HepG2 (cell line): ENCODE measurements at regions not wholly inside any gene's neighbourhood (a gene's known extent, or its start where the extent isn't known, plus 50 kb on each side); places are given as distances from the start of the nearest gene placed in this dataset.

Experiments
- ATAC-seq: fragments of 200-7000 bp; cut with Tn5 transposase; 3 replicates; pipeline ENCODE4 v1.9.1; 2020; ENCODE audit warnings: mild to moderate bottlenecking, moderate library complexity
- BruUV-seq: library from RNA; stranded (reverse); fragments of 400-500 nt; replicated peaks from 2 replicates; lab custom pipeline; 2021; lab: Mats Ljungman, UMichigan
- CTCF ChIA-PET: fragments of 300-600 bp; formaldehyde crosslinking; extraction: SDS; loops from one replicate; lab custom pipeline; 2021; ENCODE audit warnings: low total read pairs, inconsistent platforms, low intra/inter-chr PET ratio; lab: Yijun Ruan, JAX
- POLR2A ChIA-PET: fragments of 350-600 bp; sonication (Branson Sonifier 250); formaldehyde crosslinking; loops from one replicate; lab custom pipeline; 2020; ENCODE audit warnings: antibody characterized with exemption, inconsistent platforms; lab: Yijun Ruan, JAX
- DNase-seq: peaks from one replicate; pipeline ENCODE4 v3.0.0-alpha.2; 2015; ENCODE audit warnings: low spot score
- FAIRE-seq: peaks from 3 replicates; lab custom pipeline; 2011; peaks lifted over from hg19 to GRCh38; lab: Jason Lieb, UNC
- H2AFZ ChIP-seq: one replicate; pipeline ENCODE4 v1.6.1; 2011; ENCODE audit warnings: low read length, inconsistent platforms
- H3K27ac ChIP-seq: fragments of 300-600 bp; 3 replicates; pipeline ENCODE4 v1.8.0; 2011; ENCODE audit warnings: mixed run types, mild to moderate bottlenecking, mixed read lengths, low read length, inconsistent platforms; ENCODE audit not compliant: insufficient read depth; ENCODE audit errors: extremely low read length
- H3K27me3 ChIP-seq, 2 experiments: fragments of 200-600 bp in 1 of 2; 2 replicates in 1 of 2; 3 replicates in 1 of 2; pipeline versions ENCODE4 v1.6.0 to v1.8.0; 2011; ENCODE audit warnings: low read length in 2 of 2, mild to moderate bottlenecking in 2 of 2, moderate library complexity in 2 of 2, inconsistent platforms in 1 of 2; ENCODE audit not compliant: insufficient read depth in 2 of 2, control insufficient read depth in 1 of 2
- H3K36me3 ChIP-seq, 2 experiments: fragments of 200-600 bp in 1 of 2; replicated peaks in 1 of 2; 2 replicates in 1 of 2; 3 replicates in 1 of 2; pipeline versions ENCODE4 v1.5.1 to v1.8.0; 2011; ENCODE audit warnings: low read length in 2 of 2, inconsistent platforms in 1 of 2; ENCODE audit not compliant: insufficient read depth in 2 of 2, control insufficient read depth in 1 of 2
- H3K4me1 ChIP-seq: 2 replicates; pipeline ENCODE4 v1.5.1; 2012; ENCODE audit warnings: low read length, inconsistent platforms; ENCODE audit not compliant: insufficient read depth
- H3K4me2 ChIP-seq: 2 replicates; pipeline ENCODE4 v1.6.0; 2011; ENCODE audit warnings: low read depth, low read length, inconsistent platforms
- H3K4me3 ChIP-seq, 3 experiments: fragments of 200-600 bp in 1 of 3; sonication (generic), shearing (Covaris generic) in 1 of 3; replicated peaks in 1 of 3; 2 replicates each; pipeline ENCODE4 v1.5.1; 2011 to 2016; ENCODE audit warnings: low read length in 3 of 3, inconsistent platforms in 2 of 3, low read depth in 2 of 3, mild to moderate bottlenecking in 2 of 3, control low read depth in 1 of 3, mixed read lengths in 1 of 3; ENCODE audit not compliant: insufficient read depth in 1 of 3
- H3K79me2 ChIP-seq: one replicate; pipeline ENCODE4 v1.6.1; 2011; ENCODE audit warnings: low read length, inconsistent platforms; ENCODE audit not compliant: insufficient read depth
- H3K9ac ChIP-seq: 2 replicates; pipeline ENCODE4 v1.6.0; 2011; ENCODE audit warnings: mild to moderate bottlenecking, low read depth, low read length, inconsistent platforms; ENCODE audit not compliant: insufficient read depth
- H3K9me3 ChIP-seq: 2 replicates; pipeline ENCODE4 v1.5.1; 2012; ENCODE audit warnings: mild to moderate bottlenecking, low read length
- H4K20me1 ChIP-seq: 2 replicates; pipeline ENCODE4 v1.6.0; 2011; ENCODE audit warnings: inconsistent platforms, mild to moderate bottlenecking, low read length, moderate library complexity; ENCODE audit not compliant: insufficient read depth
- ADNP ChIP-seq: sonication (generic); formaldehyde crosslinking; IDR thresholded peaks from 2 replicates; pipeline ENCODE4 v1.4.0; 2020; ENCODE audit warnings: missing genetic modification reagents
- CREB1 ChIP-seq, 2 experiments: fragments of 450-650 bp in 1 of 2; IDR thresholded peaks; 2 replicates each; pipeline ENCODE4 v1.6.1; 2016 to 2017; ENCODE audit warnings: control low read depth in 1 of 2, mild to moderate bottlenecking in 1 of 2, missing compliant biosample characterization in 1 of 2, missing genetic modification characterization in 1 of 2
- HOXA3 ChIP-seq: sonication (generic); formaldehyde crosslinking; IDR thresholded peaks from 2 replicates; pipeline ENCODE4 v1.5.0; 2020; ENCODE audit warnings: missing genetic modification reagents
- MLLT10 ChIP-seq: sonication (generic); formaldehyde crosslinking; IDR thresholded peaks from 2 replicates; pipeline ENCODE4 v1.4.0; 2020; ENCODE audit warnings: missing genetic modification reagents
- TRIM24 ChIP-seq: sonication (generic); formaldehyde crosslinking; IDR thresholded peaks from 2 replicates; pipeline ENCODE4 v1.8.0; 2022; ENCODE audit warnings: mild to moderate bottlenecking, missing genetic modification reagents
- XRCC5 ChIP-seq: fragments of 200-400 bp; formaldehyde crosslinking; optimal IDR thresholded peaks from 2 replicates; pipeline ENCODE3; 2017; ENCODE audit warnings: mild to moderate bottlenecking, low read length
- ZNF160 ChIP-seq: sonication (generic); formaldehyde crosslinking; IDR thresholded peaks from 2 replicates; pipeline ENCODE4 v1.8.0; 2022; ENCODE audit warnings: mild to moderate bottlenecking, inconsistent platforms, missing genetic modification reagents
- ZNF20 ChIP-seq: sonication (generic); formaldehyde crosslinking; IDR thresholded peaks from 2 replicates; pipeline ENCODE4 v1.4.0; 2020; ENCODE audit warnings: mild to moderate bottlenecking, moderate library complexity, missing genetic modification reagents
- ZNF792 ChIP-seq: IDR thresholded peaks from 2 replicates; pipeline ENCODE4 v1.6.1; 2016
- WGBS: methylation state at CpG from one replicate; pipeline ENCODE4 v1.1.6; 2017; ENCODE audit warnings: low lambda C conversion rate; 5-methylcytosine and 5-hydroxymethylcytosine counted together
- in situ Hi-C: cut with HindIII; loops from 2 replicates; pipeline ENCODE4 v1.10.0; 2017; ENCODE audit warnings: low pct_unique_long_range_greater_than_20kb; ENCODE audit not compliant: extremely low pct_ligation_motif_present
- intact Hi-C: fragments of 100-400 bp; cut with micrococcal nuclease; formaldehyde crosslinking; loops from one replicate; pipeline ENCODE4 v1.10.0; 2022; ENCODE audit not compliant: unreplicated experiment
- TF ChIP-seq, protein P1 (sequence below): sonication (generic); formaldehyde crosslinking; IDR thresholded peaks from 2 replicates; pipeline ENCODE4 v1.9.0; 2022; ENCODE audit warnings: low read depth, missing genetic modification reagents

DNA sequence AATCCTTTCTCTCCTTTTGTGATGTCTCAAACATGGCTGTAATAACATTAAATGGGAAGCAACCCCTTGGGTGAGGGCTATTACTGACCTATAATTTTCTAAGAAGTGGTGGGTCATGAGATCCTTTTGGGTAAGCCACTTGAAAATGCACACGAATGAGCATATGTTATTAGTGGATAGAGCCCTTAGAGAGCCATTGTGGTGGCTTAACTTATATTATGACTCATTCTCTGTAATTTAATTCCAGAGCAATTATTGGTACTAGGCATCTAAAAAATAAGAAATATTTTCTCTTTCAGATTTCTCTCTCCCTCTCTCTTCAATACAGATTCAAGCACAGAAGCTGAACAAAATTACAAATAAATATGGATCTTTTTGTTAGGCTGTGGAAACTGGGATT lies 1177.4 kb upstream of the PHF14 start (continued):
- TF ChIP-seq TRIM24 = no peak
- TF ChIP-seq ZNF160 (CRISPR knock-in tag) = no peak
- TF ChIP-seq ZNF20 = no peak
- TF ChIP-seq ZNF792 = no peak
- TF ChIP-seq XRCC5 = no peak
- TF ChIP-seq CREB1 (IDR thresholded peaks at IDR 0.05) = no peak
- TF ChIP-seq CREB1 (CRISPR knock-in tag; IDR thresholded peaks at IDR 0.05) = no peak
- TF ChIP-seq, all 625 proteins: peak for 0

DNA sequence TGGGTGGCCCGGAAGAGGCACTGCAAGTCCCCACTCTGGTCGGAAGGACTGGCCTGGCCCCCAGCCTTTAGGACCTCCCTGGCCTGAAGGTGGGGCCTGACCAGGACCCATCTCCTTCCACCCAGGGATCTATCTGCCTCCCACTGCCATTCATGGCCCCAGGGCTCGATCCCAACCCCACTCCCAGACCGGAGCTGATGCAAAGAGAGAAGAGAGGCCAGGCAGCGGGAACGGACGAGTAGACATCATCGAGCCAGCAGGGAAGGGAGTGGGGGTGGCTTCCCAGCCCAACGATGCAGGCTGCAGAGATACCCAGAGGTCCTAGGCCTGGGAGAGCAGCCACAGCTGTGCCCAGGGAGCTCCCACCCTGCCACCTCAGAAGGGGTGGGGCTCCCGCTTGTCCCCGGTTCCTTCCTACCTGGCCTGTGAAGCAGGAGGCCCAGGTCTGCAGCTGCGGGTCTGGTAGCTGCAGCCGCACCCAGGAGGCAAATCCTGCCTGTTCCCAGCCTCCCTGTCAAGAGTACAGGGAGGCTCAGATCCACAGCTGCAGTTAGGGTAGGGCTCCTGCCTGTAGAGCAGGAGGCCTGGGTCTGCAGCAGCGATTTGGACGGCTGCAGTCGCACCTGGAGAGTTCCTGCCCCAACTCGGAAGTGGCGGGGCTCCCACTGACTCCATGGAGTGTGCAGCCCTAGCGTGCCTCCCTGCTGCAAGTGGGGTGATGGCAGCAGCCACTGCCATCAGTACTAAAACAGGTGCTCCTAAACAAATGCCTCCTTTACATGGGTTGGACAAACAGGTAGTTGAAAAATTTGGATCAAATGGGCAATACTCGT lies 1151.0 kb upstream of the PHF14 start:
- no peak overlapping the region for H3K27ac ChIP-seq
- H3K27me3 ChIP-seq = no peaks in the 10 kb centered on the region
- POLR2A ChIA-PET = no interaction called here
- TF ChIP-seq, protein P1, sequence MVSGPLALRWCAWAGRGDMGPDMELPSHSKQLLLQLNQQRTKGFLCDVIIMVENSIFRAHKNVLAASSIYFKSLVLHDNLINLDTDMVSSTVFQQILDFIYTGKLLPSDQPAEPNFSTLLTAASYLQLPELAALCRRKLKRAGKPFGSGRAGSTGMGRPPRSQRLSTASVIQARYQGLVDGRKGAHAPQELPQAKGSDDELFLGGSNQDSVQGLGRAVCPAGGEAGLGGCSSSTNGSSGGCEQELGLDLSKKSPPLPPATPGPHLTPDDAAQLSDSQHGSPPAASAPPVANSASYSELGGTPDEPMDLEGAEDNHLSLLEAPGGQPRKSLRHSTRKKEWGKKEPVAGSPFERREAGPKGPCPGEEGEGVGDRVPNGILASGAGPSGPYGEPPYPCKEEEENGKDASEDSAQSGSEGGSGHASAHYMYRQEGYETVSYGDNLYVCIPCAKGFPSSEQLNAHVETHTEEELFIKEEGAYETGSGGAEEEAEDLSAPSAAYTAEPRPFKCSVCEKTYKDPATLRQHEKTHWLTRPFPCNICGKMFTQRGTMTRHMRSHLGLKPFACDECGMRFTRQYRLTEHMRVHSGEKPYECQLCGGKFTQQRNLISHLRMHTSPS (CRISPR knock-in tag) = no peak
- no peak for TF ChIP-seq HOXA3
- no peak for TF ChIP-seq ADNP
- TF ChIP-seq MLLT10 = no peak
- TF ChIP-seq, all 625 proteins: peak for 0
- Histone ChIP-seq H3K9me3 (peaks cover 68% of the 10 kb centered on the region), H3K4me3 (no peak overlapping the region), H3K4me2 (no peak overlapping the region), H2AFZ (no peak overlapping the region), H3K36me3 (no peaks in the 10 kb centered on the region), H3K9ac (no peak overlapping the region), H3K4me1 (no peaks in the 10 kb centered on the region), H4K20me1 (no peaks in the 10 kb centered on the region), H3K79me2 (no peaks in the 10 kb centered on the region)
- FAIRE-seq (no peak), DNase-seq (no peak), ATAC-seq (no peak)
- BruUV-seq = no TSS peak
- in situ Hi-C loops (no loop called here), intact Hi-C loops (no loop called here)
- WGBS = 40% methylated on average over 15 of the region's 20 CpGs
- CTCF ChIA-PET = no interaction called here
